Stimulated activated CD8-positive, alpha-beta memory T cell treated with anti-CD3 and anti-CD28 coated beads, Interleukin-12 subunit alpha, Interleukin-12 subunit beta, amount 100 ng/mL, for 24 hours (primary cell): ENCODE measurements at regions not wholly inside any gene's neighbourhood (a gene's known extent, or its start where the extent isn't known, plus 50 kb on each side); places are given as distances from the start of the nearest gene placed in this dataset.

ENCODE experiments used
- DNase-seq: peaks from one replicate; pipeline ENCODE4 v3.0.0-alpha.2; 2020; ENCODE audit errors: extremely low read depth

GRCh38 chr3:194971009-194971408, 285.3 kb downstream of the FAM43A start:
- no peak for DNase-seq

GRCh38 chr3:194971965-194972364, 286.3 kb downstream of the FAM43A start:
- no peak for DNase-seq

GRCh38 chr3:194972641-194973040, 287.0 kb downstream of the FAM43A start:
- no peak for DNase-seq

- DNase-seq: no peak
These were observed 287.8 kb downstream of the FAM43A start for GRCh38 chr3:194973366-194974000.

- no peak for DNase-seq
These were observed 288.9 kb downstream of the FAM43A start for GRCh38 chr3:194974468-194975135.

- no peak for DNase-seq
These were observed 290.4 kb downstream of the FAM43A start for GRCh38 chr3:194976049-194976451.

GRCh38 chr3:194976874-194977273, 291.2 kb downstream of the FAM43A start:
- no peak for DNase-seq

GRCh38 chr3:194977356-194977755, 291.7 kb downstream of the FAM43A start:
- DNase-seq: no peak

GRCh38 chr3:194979173-194979572, 291.8 kb downstream of the XXYLT1 start:
- no peak for DNase-seq

GRCh38 chr3:194982472-194982871, 288.5 kb downstream of the XXYLT1 start:
- no peak for DNase-seq

GRCh38 chr3:194983121-194983520, 287.8 kb downstream of the XXYLT1 start:
- DNase-seq: no peak

- no peak for DNase-seq
These were observed 287.3 kb downstream of the XXYLT1 start for GRCh38 chr3:194983620-194984019.

- DNase-seq: no peak
These were observed 286.9 kb downstream of the XXYLT1 start for GRCh38 chr3:194984066-194984465.

GRCh38 chr3:194984622-194985021, 286.3 kb downstream of the XXYLT1 start:
- no peak for DNase-seq

GRCh38 chr3:194985031-194985578, 285.9 kb downstream of the XXYLT1 start:
- DNase-seq: no peak

GRCh38 chr3:194986208-194987043, 284.5 kb downstream of the XXYLT1 start:
- no peak for DNase-seq

GRCh38 chr3:194987571-194988494, 283.1 kb downstream of the XXYLT1 start:
- DNase-seq: no peak

- DNase-seq: no peak
These were observed 282.3 kb downstream of the XXYLT1 start for GRCh38 chr3:194988495-194989165.

GRCh38 chr3:194989241-194989640, 281.7 kb downstream of the XXYLT1 start:
- no peak for DNase-seq

GRCh38 chr3:194990454-194991337, 280.3 kb downstream of the XXYLT1 start:
- DNase-seq: no peak
